Thyroid gland (tissue), 4 donors: ENCODE measurements at regions not wholly inside any gene's neighbourhood (a gene's known extent, or its start where the extent isn't known, plus 50 kb on each side); places are given as distances from the start of the nearest gene placed in this dataset.
A peak's percentile ranks its signal among the peaks of the same experiment; 100 is the strongest.

ENCODE experiments used
- DNase-seq, 2 donors: peaks; one replicate each; pipeline ENCODE4 v3.0.0-alpha.2; 2019
- H3K27ac ChIP-seq, 3 donors: fragments of 200-600 bp; sonication (generic); 1 replicate in 2 of 3; 2 replicates in 1 of 3; pipeline ENCODE4 v1.5.1; 2016 to 2019; ENCODE audit warnings: mild to moderate bottlenecking in 1 of 3, moderate library complexity in 1 of 3
- H3K27me3 ChIP-seq: fragments of 200-600 bp; sonication (generic); one replicate; pipeline ENCODE4 v1.5.1; 2019
- H3K36me3 ChIP-seq, 2 donors: fragments of 200-600 bp; sonication (generic); one replicate each; pipeline ENCODE4 v1.5.1; 2016 to 2019
- H3K4me1 ChIP-seq, 2 donors: fragments of 200-600 bp; sonication (generic); one replicate each; pipeline ENCODE4 v1.5.1; 2017 to 2019
- H3K4me3 ChIP-seq, 3 donors: fragments of 200-600 bp; sonication (generic); replicated peaks in 1 of 3; 1 replicate in 2 of 3; 2 replicates in 1 of 3; pipeline ENCODE4 v1.5.1; 2016; ENCODE audit warnings: mild to moderate bottlenecking in 1 of 3
- H3K9me3 ChIP-seq: fragments of 200-600 bp; sonication (generic); one replicate; pipeline ENCODE4 v1.5.1; 2017
- CTCF ChIP-seq, 6 experiments: fragments of 200-600 bp in 3 of 6; fragments of 450-650 bp in 3 of 6; sonication (generic) in 3 of 6; IDR thresholded peaks; one replicate each; pipeline ENCODE4 v1.5.1; 2016 to 2019; ENCODE audit warnings: antibody characterized with exemption in 6 of 6, mild to moderate bottlenecking in 2 of 6, inconsistent platforms in 1 of 6, moderate library complexity in 1 of 6
- POLR2A ChIP-seq, 2 donors: fragments of 450-650 bp; IDR thresholded peaks; one replicate each; pipeline ENCODE4 v1.6.1; 2017; ENCODE audit warnings: antibody characterized with exemption in 2 of 2, mild to moderate bottlenecking in 2 of 2, moderate library complexity in 1 of 2
- WGBS, 2 donors: methylation state at CpG; one replicate each; pipeline ENCODE4 v1.1.5; 2017; 5-methylcytosine and 5-hydroxymethylcytosine counted together
- intact Hi-C: fragments of 100-400 bp; cut with DNase I; formaldehyde crosslinking; loops from one replicate; pipeline ENCODE4 v1.15.1; 2023

GRCh38 chr4:147096667-147097604 lies 151.3 kb upstream of the TTC29 start:
- no peaks in the 10 kb centered on the region for H3K9me3 ChIP-seq
- peaks cover 0 to 17% of the 10 kb centered on the region in 2 donors for H3K4me1 ChIP-seq
- no peak overlapping the region for H3K27ac ChIP-seq
- no peak overlapping the region for H3K4me3 ChIP-seq
- WGBS, 2 donors: 29 to 34% methylated on average over 6 of the region's 6 CpGs
- no peaks in the 10 kb centered on the region for H3K27me3 ChIP-seq
- no peaks in the 10 kb centered on the region for H3K36me3 ChIP-seq
- no peak for TF ChIP-seq POLR2A (IDR thresholded peaks at IDR 0.05)
- peak; percentile 44 to 80 (median 66) for TF ChIP-seq CTCF (IDR thresholded peaks at IDR 0.05)
- no peak for DNase-seq
- intact Hi-C loops: loop anchor here (10.0 kb wide), 1 partner anchor 752 kb away; no protein-coding TSS in a partner anchor

DNA sequence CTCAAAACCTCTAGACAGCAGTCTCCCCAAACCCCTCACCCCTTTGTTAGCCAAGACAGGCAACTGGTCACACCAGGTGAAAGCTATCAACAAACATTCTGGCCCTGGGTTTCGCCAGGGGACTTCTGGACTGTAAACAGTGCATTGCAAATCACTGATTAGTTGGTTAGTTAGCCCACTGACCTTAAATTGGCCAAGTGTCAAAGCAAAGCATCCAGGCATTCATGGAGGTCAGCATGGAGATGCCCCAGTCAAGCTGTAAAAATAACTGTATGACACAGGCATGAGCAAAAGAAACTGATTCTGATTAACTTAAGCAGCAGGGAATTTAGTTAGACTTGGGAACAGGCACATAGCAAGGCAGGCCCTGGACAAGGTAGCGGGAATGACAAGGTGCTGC lies 156.0 kb upstream of the TTC29 start:
- no peak overlapping the region for H3K27ac ChIP-seq
- 46 to 67% methylated on average over 2 of the region's 2 CpGs for WGBS, 2 donors
- H3K4me3 ChIP-seq: no peak overlapping the region
- H3K36me3 ChIP-seq: no peaks in the 10 kb centered on the region
- TF ChIP-seq POLR2A (IDR thresholded peaks at IDR 0.05): no peak
- TF ChIP-seq CTCF (IDR thresholded peaks at IDR 0.05): no peak
- intact Hi-C loops: no loop called here
- peaks cover 18 to 39% of the 10 kb centered on the region in 2 donors for H3K4me1 ChIP-seq
- H3K27me3 ChIP-seq: no peaks in the 10 kb centered on the region
- no peak for DNase-seq
- H3K9me3 ChIP-seq: no peaks in the 10 kb centered on the region

DNA sequence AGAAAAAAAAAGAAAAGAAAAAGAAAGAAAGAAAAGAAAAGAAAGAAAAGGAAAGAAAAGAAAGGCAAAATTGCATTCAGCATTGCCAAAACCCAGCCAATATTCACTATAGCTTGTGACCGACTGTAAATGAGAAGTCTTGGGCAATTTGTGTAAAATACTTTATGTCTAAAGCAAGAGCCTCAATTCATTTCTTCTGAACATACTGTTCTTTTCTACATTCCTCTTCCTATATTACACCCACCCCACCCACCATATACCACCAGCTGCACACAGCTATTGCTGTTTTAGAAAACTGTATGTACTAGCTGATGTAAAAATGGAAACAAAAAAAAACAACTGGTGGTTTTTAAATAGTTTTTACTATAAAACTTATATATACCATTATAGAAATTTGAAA lies 156.9 kb upstream of the TTC29 start:
- H3K36me3 ChIP-seq: no peaks in the 10 kb centered on the region
- H3K27me3 ChIP-seq: no peaks in the 10 kb centered on the region
- WGBS, 2 donors: 96% methylated on average over 1 of the region's 1 CpG
- no peak overlapping the region for H3K4me3 ChIP-seq
- intact Hi-C loops: no loop called here
- TF ChIP-seq POLR2A (IDR thresholded peaks at IDR 0.05) (no peak), CTCF (IDR thresholded peaks at IDR 0.05) (no peak)
- H3K4me1 ChIP-seq: peaks cover 19 to 42% of the 10 kb centered on the region in 2 donors
- H3K9me3 ChIP-seq: no peaks in the 10 kb centered on the region
- H3K27ac ChIP-seq: peak overlapping the region; percentile 82 to 89 (median 86)
- no peak for DNase-seq

DNA sequence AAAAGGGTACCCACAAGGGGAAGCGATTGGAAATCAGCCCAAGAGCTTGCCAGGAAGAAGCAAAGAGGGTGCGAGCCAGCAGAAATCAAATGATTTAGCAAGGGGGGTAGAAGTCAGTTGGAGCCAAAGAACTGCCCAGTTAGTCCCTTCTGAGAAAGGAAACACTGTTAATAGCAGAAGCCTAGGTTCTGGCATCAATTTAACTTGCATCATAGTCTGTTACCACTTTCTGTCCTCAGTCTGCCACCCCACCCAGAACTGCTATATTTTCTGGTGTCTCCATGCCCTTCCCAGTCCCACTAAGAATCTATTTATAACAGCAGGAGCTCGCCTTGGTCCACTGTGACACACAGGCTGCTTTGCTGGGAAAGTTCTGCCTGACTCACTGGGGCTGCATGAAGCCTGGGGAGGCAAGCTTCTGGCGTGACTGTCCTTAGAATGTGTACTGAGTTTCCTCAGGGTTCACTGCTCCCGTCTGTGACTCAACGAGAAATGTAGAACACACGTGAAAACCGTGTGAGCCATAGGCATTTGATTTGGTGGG lies 157.8 kb upstream of the TTC29 start:
- H3K27ac ChIP-seq: peak overlapping the region; percentile 82 to 89 (median 86)
- intact Hi-C loops: no loop called here
- no peaks in the 10 kb centered on the region for H3K9me3 ChIP-seq
- no peaks in the 10 kb centered on the region for H3K36me3 ChIP-seq
- H3K4me3 ChIP-seq: no peak overlapping the region
- no peaks in the 10 kb centered on the region for H3K27me3 ChIP-seq
- peaks cover 21 to 42% of the 10 kb centered on the region in 2 donors for H3K4me1 ChIP-seq
- peak; percentile 77 for DNase-seq
- TF ChIP-seq POLR2A (IDR thresholded peaks at IDR 0.05) (no peak), CTCF (IDR thresholded peaks at IDR 0.05) (no peak)
- WGBS, 2 donors: 7 to 16% methylated on average over 8 of the region's 8 CpGs

GRCh38 chr4:147104768-147105167 lies 159.1 kb upstream of the TTC29 start:
- intact Hi-C loops: no loop called here
- Histone ChIP-seq H3K4me3 (no peak overlapping the region), H3K27me3 (no peaks in the 10 kb centered on the region), H3K36me3 (no peaks in the 10 kb centered on the region), H3K9me3 (no peaks in the 10 kb centered on the region), H3K4me1 (peaks cover 21 to 42% of the 10 kb centered on the region in 2 donors), H3K27ac (peak overlapping the region; percentile 30 to 86 (median 82))
- DNase-seq: no peak
- TF ChIP-seq CTCF (IDR thresholded peaks at IDR 0.05) (no peak), POLR2A (IDR thresholded peaks at IDR 0.05) (no peak)
- WGBS, 2 donors: 83 to 96% methylated on average over 2 of the region's 2 CpGs
